Fibroblast of mammary gland (primary cell): ENCODE measurements at regions not wholly inside any gene's neighbourhood (a gene's known extent, or its start where the extent isn't known, plus 50 kb on each side); places are given as distances from the start of the nearest gene placed in this dataset.

Experiments used
- DNase-seq: peaks from one replicate; pipeline ENCODE4 v3.0.0-alpha.2; 2010; ENCODE audit warnings: low read depth
- H3K4me3 ChIP-seq: 2 replicates; pipeline ENCODE4 v1.5.1; 2011; ENCODE audit warnings: low read depth, mild to moderate bottlenecking, low read length, moderate library complexity; ENCODE audit not compliant: control insufficient read depth
- TF ChIP-seq, protein P1 (sequence below): conservative IDR thresholded peaks from 2 replicates; pipeline ENCODE4 v1.5.1; 2011; ENCODE audit warnings: low read depth, low read length, inconsistent platforms; ENCODE audit not compliant: control insufficient read depth, insufficient read depth

GRCh38 chr3:102114264-102114979, 265.1 kb downstream of the NFKBIZ start:
- TF ChIP-seq, protein P1, sequence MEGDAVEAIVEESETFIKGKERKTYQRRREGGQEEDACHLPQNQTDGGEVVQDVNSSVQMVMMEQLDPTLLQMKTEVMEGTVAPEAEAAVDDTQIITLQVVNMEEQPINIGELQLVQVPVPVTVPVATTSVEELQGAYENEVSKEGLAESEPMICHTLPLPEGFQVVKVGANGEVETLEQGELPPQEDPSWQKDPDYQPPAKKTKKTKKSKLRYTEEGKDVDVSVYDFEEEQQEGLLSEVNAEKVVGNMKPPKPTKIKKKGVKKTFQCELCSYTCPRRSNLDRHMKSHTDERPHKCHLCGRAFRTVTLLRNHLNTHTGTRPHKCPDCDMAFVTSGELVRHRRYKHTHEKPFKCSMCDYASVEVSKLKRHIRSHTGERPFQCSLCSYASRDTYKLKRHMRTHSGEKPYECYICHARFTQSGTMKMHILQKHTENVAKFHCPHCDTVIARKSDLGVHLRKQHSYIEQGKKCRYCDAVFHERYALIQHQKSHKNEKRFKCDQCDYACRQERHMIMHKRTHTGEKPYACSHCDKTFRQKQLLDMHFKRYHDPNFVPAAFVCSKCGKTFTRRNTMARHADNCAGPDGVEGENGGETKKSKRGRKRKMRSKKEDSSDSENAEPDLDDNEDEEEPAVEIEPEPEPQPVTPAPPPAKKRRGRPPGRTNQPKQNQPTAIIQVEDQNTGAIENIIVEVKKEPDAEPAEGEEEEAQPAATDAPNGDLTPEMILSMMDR: no peak
- H3K4me3 ChIP-seq: no peak overlapping the region
- no peak for DNase-seq

DNA sequence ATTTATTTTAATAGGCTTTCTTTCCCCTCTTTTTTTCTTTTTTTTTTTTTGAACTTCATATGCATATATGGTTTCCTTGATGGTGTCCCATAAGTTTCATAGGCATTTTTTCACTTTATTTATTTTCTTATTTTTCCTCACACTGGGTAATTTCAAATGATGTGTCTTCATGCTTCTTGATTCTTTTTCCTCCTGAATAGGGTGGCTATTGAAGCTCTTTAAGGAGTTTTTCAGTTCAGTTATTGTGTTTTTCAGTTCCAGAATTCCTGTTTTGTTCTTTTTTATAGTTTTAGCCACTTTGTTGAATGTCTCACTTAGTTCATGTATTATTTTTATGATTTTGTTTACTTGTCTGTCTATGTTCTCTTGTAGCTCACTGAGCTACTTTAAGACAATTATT, 273.2 kb downstream of the NFKBIZ start:
- TF ChIP-seq, protein P1: no peak
- no peak for DNase-seq
- H3K4me3 ChIP-seq: no peak overlapping the region

GRCh38 chr3:102123590-102124190, 274.4 kb downstream of the NFKBIZ start:
- DNase-seq: peak; percentile 43

DNA sequence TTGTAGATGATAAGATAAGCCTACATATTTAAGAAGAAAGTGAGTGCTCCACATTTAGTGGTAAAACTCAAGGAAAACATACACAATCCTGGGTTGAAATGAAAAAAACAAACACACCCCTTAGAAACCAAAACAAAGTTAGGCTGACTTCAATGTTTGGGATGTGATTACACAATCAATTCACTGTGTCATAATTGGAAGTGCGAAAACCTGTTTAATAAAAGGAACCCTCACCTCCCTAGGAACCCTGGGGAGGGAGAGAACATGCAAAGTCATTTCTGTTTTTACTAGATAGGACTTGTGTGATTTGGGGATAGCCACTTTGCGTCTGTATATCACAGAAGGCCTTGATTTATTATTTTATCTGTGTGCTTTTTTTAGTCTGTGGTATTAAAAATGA, 275.0 kb downstream of the NFKBIZ start:
- H3K4me3 ChIP-seq: no peak overlapping the region
- TF ChIP-seq, protein P1: no peak
- peak; percentile 81 for DNase-seq

More at GRCh38 chr3:102123590-102124190, 274.4 kb downstream of the NFKBIZ start:
- no peak overlapping the region for H3K4me3 ChIP-seq
- TF ChIP-seq, protein P1: no peak

GRCh38 chr3:102124704-102125103, 275.4 kb downstream of the NFKBIZ start:
- TF ChIP-seq, protein P1: no peak
- DNase-seq: no peak

GRCh38 chr3:102125197-102125993, 276.1 kb downstream of the NFKBIZ start:
- TF ChIP-seq, protein P1: no peak
- no peak overlapping the region for H3K4me3 ChIP-seq
- DNase-seq: no peak

More at GRCh38 chr3:102124704-102125103, 275.4 kb downstream of the NFKBIZ start:
- no peak overlapping the region for H3K4me3 ChIP-seq
